SH-SY5Y (cell line): ENCODE measurements at regions not wholly inside any gene's neighbourhood (a gene's known extent, or its start where the extent isn't known, plus 50 kb on each side); places are given as distances from the start of the nearest gene placed in this dataset.

Experiments
- GATA2 ChIP-seq: IDR thresholded peaks from 2 replicates; pipeline ENCODE4 v1.6.1; 2011; ENCODE audit warnings: mild to moderate bottlenecking, low read depth, low read length
- GATA3 ChIP-seq: IDR thresholded peaks from 2 replicates; pipeline ENCODE4 v1.6.1; 2011; ENCODE audit warnings: low read depth, mild to moderate bottlenecking, low read length, moderate library complexity

DNA sequence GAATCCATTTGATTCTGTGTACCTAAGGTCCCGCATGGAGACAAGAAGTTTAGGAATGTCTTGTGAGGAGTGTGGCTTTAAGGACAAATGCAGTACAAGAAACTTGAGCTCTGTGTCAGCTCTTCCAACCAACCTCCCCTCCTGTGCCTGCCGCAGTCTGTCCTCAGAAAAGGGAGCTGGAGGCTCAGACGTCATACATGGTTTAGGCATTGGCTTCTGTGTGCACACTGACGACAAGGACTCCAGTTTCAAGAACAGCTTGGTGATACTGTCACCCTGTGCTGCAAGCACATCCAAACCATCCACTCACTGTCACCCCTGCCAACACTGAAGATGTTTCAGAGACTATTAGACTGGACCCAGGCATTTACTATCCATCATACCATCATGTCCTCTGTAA, 470.4 kb downstream of the IRS1 start:
- TF ChIP-seq GATA3 (no peak), GATA2 (no peak)
